A549 (cell line): ENCODE measurements at regions not wholly inside any gene's neighbourhood (a gene's known extent, or its start where the extent isn't known, plus 50 kb on each side); places are given as distances from the start of the nearest gene placed in this dataset.

ENCODE experiments used
- CBX8 ChIP-seq: fragments of 200-600 bp; sonication (generic); IDR thresholded peaks from 2 replicates; pipeline ENCODE4 v1.6.1; 2016
- CHD2 ChIP-seq: fragments of 150-350 bp; IDR thresholded peaks from 2 replicates; pipeline ENCODE4 v1.6.1; 2014; ENCODE audit warnings: low read length; ENCODE audit not compliant: partially characterized antibody
- FOSL2 ChIP-seq, 2 experiments: fragments of 450-650 bp in 1 of 2; fragments of >200 bp in 1 of 2; sonication (Bioruptor Twin) in 1 of 2; formaldehyde crosslinking; IDR thresholded peaks; 2 replicates each; pipeline versions ENCODE4 v1.5.0 to v1.6.1; 2016 to 2020; ENCODE audit warnings: mild to moderate bottlenecking in 1 of 2, moderate library complexity in 1 of 2
- KDM1A ChIP-seq: fragments of 200-600 bp; sonication (generic); IDR thresholded peaks from 2 replicates; pipeline ENCODE4 v1.6.1; 2016; ENCODE audit warnings: low read depth, mild to moderate bottlenecking
- MAFK ChIP-seq: fragments of 450-650 bp; IDR thresholded peaks from 2 replicates; pipeline ENCODE4 v1.6.1; 2014; ENCODE audit not compliant: partially characterized antibody
- POLR2A ChIP-seq: IDR thresholded peaks from 2 replicates; pipeline ENCODE4 v1.6.1; 2012; ENCODE audit warnings: mild to moderate bottlenecking, low read length
- RAD21 ChIP-seq, 2 experiments: fragments of >200 bp in 1 of 2; sonication (Bioruptor Twin) in 1 of 2; formaldehyde crosslinking in 1 of 2; IDR thresholded peaks in 1 of 2; conservative IDR thresholded peaks in 1 of 2; 2 replicates in 1 of 2; 3 replicates in 1 of 2; pipeline ENCODE4 v1.6.1; 2012 to 2018; ENCODE audit warnings: inconsistent platforms in 1 of 2
- RFX5 ChIP-seq: fragments of 450-650 bp; IDR thresholded peaks from 2 replicates; pipeline ENCODE4 v1.7.1; 2014; ENCODE audit warnings: antibody characterized with exemption, mild to moderate bottlenecking, moderate library complexity
- TF ChIP-seq, protein P1 (sequence below): fragments of >200 bp; sonication (Bioruptor Twin); formaldehyde crosslinking; IDR thresholded peaks from 3 replicates; pipeline ENCODE4 v1.5.1; 2016
- TF ChIP-seq, protein P2 (sequence below): IDR thresholded peaks from 2 replicates; pipeline ENCODE4 v1.6.1; 2012; ENCODE audit warnings: low read depth, borderline replicate concordance

DNA sequence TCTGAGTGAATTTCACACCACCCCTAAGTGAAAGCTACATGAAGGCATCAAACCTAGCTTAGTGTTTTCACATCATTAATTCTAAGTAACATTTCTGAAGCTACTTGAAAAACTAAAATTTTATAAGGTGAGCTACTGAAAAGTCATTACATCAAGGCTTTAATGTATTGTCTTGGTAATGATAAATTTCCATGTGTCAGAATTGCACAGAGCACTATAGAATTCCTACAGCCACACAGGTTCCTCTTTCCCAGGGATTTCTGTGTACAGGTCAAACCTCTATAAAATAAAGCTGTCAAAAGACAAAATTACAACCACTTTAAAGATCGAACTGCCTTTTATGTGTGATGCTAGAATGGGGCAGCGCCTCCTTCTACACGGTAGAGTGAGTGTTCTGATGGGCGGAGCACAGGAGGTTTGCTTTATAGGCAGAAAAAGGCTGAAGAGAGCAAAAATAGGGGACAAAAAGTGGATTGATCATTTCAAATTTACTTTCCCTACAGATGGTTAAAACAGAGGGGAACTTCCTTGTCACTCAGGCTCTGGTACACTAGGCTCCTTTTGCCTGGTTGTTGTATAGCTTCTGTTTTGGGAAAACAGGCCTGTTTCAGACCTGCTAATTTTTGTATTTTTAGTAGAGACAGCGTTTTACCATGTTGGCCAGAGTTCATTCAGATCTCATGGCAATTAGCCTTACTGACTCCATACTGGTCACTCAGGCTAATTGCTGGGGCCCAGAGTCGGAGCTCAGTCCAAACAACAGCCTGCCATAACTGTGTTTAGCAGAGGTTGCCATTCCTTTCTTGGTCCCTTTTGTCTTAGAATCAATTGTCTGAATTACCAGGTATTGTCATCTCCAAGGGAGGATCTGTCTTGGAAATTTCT, 102.5 kb upstream of the BASP1 start:
- TF ChIP-seq KDM1A: no peak
- TF ChIP-seq, protein P1, sequence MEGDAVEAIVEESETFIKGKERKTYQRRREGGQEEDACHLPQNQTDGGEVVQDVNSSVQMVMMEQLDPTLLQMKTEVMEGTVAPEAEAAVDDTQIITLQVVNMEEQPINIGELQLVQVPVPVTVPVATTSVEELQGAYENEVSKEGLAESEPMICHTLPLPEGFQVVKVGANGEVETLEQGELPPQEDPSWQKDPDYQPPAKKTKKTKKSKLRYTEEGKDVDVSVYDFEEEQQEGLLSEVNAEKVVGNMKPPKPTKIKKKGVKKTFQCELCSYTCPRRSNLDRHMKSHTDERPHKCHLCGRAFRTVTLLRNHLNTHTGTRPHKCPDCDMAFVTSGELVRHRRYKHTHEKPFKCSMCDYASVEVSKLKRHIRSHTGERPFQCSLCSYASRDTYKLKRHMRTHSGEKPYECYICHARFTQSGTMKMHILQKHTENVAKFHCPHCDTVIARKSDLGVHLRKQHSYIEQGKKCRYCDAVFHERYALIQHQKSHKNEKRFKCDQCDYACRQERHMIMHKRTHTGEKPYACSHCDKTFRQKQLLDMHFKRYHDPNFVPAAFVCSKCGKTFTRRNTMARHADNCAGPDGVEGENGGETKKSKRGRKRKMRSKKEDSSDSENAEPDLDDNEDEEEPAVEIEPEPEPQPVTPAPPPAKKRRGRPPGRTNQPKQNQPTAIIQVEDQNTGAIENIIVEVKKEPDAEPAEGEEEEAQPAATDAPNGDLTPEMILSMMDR: no peak
- TF ChIP-seq FOSL2 (IDR thresholded peaks at IDR 0.05): no peak
- no peak for TF ChIP-seq FOSL2 (CRISPR knock-in tag; IDR thresholded peaks at IDR 0.05)
- no peak for TF ChIP-seq POLR2A
- TF ChIP-seq RAD21 (conservative IDR thresholded peaks at IDR 0.05 in 1 of 2, IDR thresholded peaks at IDR 0.05 in 1 of 2): no peak
- TF ChIP-seq, protein P2, sequence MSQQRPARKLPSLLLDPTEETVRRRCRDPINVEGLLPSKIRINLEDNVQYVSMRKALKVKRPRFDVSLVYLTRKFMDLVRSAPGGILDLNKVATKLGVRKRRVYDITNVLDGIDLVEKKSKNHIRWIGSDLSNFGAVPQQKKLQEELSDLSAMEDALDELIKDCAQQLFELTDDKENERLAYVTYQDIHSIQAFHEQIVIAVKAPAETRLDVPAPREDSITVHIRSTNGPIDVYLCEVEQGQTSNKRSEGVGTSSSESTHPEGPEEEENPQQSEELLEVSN: no peak
- no peak for TF ChIP-seq MAFK
- no peak for TF ChIP-seq RFX5
- TF ChIP-seq CBX8: no peak
- no peak for TF ChIP-seq CHD2
